GM10248 (cell line): ENCODE measurements at regions not wholly inside any gene's neighbourhood (a gene's known extent, or its start where the extent isn't known, plus 50 kb on each side); places are given as distances from the start of the nearest gene placed in this dataset.

Source experiments
- CTCF ChIA-PET: fragments of 300-600 bp; sonication (Branson Sonifier 250); formaldehyde crosslinking; extraction: SDS; loops from one replicate; lab custom pipeline; 2021; ENCODE audit warnings: antibody characterized with exemption; lab: Yijun Ruan, JAX
- POLR2A ChIA-PET: fragments of 350-650 bp; sonication (Branson Sonifier 250); formaldehyde crosslinking; extraction: SDS; loops from one replicate; lab custom pipeline; 2020; ENCODE audit warnings: antibody characterized with exemption; lab: Yijun Ruan, JAX
- DNase-seq: peaks from one replicate; pipeline ENCODE4 v3.0.0; 2012; ENCODE audit errors: extremely low spot score
- TF ChIP-seq, protein P1 (sequence below): IDR thresholded peaks from 2 replicates; pipeline ENCODE4 v1.5.1; 2012; ENCODE audit warnings: mild to moderate bottlenecking, low read depth; ENCODE audit errors: extremely low read depth, missing control alignments, control extremely low read depth

- ChIA-PET CTCF (interaction anchor here (0.7 to 4.4 kb wide), 46 partner anchors 10 to 1685 kb away, joined by 3 to 38 read pairs (median 4); no protein-coding TSS in a partner anchor), POLR2A (no interaction called here)
- TF ChIP-seq, protein P1, sequence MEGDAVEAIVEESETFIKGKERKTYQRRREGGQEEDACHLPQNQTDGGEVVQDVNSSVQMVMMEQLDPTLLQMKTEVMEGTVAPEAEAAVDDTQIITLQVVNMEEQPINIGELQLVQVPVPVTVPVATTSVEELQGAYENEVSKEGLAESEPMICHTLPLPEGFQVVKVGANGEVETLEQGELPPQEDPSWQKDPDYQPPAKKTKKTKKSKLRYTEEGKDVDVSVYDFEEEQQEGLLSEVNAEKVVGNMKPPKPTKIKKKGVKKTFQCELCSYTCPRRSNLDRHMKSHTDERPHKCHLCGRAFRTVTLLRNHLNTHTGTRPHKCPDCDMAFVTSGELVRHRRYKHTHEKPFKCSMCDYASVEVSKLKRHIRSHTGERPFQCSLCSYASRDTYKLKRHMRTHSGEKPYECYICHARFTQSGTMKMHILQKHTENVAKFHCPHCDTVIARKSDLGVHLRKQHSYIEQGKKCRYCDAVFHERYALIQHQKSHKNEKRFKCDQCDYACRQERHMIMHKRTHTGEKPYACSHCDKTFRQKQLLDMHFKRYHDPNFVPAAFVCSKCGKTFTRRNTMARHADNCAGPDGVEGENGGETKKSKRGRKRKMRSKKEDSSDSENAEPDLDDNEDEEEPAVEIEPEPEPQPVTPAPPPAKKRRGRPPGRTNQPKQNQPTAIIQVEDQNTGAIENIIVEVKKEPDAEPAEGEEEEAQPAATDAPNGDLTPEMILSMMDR, result peak; percentile 65
- peak; percentile 54 for DNase-seq
These were observed 100.8 kb downstream of the PPM1A start for GRCh38 chr14:60349663-60350365.

GRCh38 chr14:60350366-60350720 lies 101.3 kb downstream of the PPM1A start:
- CTCF ChIA-PET, result interaction anchor here (0.7 to 4.4 kb wide), 42 partner anchors 10 to 1684 kb away, joined by 3 to 38 read pairs (median 4); no protein-coding TSS in a partner anchor
- POLR2A ChIA-PET, result no interaction called here

DNA sequence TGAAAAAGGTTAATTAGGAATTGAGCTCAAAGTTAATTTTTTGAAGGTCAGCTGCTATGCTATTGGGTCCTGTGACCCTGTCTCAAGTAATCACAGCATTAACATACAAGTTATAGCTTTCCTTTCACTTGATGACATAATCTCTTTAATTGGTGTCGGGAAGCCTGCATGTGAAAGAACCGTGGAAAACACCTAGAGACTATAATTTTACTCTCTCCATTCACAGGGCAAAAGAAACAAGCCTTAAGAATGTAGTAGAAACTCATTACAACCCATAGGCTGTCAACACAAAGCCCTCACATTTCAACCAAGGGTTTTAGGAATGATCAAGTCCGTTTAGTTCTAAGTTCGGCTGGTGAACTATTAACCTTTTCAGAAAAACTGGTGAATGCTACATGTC lies 104.4 kb downstream of the PPM1A start:
- CTCF ChIA-PET, result interaction anchor here (1.0 to 2.0 kb wide), 5 partner anchors 10 to 291 kb away, joined by 3 to 9 read pairs (median 5); no protein-coding TSS in a partner anchor
- TF ChIP-seq, protein P1, result no peak
- POLR2A ChIA-PET, result no interaction called here
- no peak for DNase-seq

More at GRCh38 chr14:60350366-60350720, 101.3 kb downstream of the PPM1A start:
- DNase-seq, result no peak
- TF ChIP-seq, protein P1, result no peak

GRCh38 chr14:60355768-60356167 lies 106.7 kb downstream of the PPM1A start:
- POLR2A ChIA-PET, result no interaction called here
- CTCF ChIA-PET, result interaction anchor here (1.0 to 1.5 kb wide), 2 partner anchors 10 to 24 kb away, joined by 3 read pairs; no protein-coding TSS in a partner anchor
- TF ChIP-seq, protein P1, result no peak
- no peak for DNase-seq

GRCh38 chr14:60356386-60356785 lies 107.4 kb downstream of the PPM1A start:
- ChIA-PET POLR2A (no interaction called here), CTCF (interaction anchor here (1.5 kb wide), 1 partner anchor 25 kb away, joined by 3 read pairs; no protein-coding TSS in a partner anchor)
- no peak for DNase-seq
- TF ChIP-seq, protein P1, result no peak

DNA sequence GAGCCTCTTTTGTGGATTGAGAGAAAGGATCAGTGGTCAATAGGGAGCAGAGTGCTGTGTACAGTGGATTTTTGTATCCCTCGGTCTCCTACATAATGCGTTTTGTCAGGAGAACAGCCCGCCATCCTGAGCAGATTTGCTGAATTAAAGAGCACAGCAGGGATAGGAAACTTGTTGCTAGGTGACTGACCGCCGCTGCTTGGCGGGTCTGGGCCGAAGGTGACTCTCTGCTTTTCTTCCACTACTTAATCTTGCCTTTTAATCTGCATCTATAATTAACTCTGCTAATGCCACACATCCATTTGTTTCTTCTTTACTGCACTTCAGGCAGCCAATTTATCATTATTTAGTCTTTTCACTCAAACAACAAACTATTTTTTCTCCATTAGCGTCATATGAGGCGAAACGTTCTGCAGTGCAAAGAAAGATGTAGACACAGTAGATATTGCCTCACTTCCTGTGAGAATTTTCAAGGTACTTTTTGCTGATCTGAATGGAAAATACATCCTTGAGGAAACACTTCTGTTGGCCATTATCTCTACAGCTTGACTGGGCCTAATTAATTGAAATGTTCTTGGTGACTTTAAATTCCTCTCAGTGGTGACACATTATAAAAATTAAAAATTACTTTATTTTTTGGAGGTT lies 108.0 kb downstream of the PPM1A start:
- no peak for DNase-seq
- ChIA-PET POLR2A (no interaction called here), CTCF (interaction anchor here (3.2 kb wide), 1 partner anchor 200 kb away, joined by 8 read pairs; no protein-coding TSS in a partner anchor)
- TF ChIP-seq, protein P1, result no peak
